PC-9 (cell line): ENCODE measurements at regions not wholly inside any gene's neighbourhood (a gene's known extent, or its start where the extent isn't known, plus 50 kb on each side); places are given as distances from the start of the nearest gene placed in this dataset.

Source experiments
- EZH2 ChIP-seq: fragments of 200-600 bp; sonication (generic); IDR thresholded peaks from 2 replicates; pipeline ENCODE4 v1.8.0; 2017; ENCODE audit warnings: antibody characterized with exemption, low read depth
- TF ChIP-seq, protein P1 (sequence below): fragments of 200-600 bp; sonication (generic); conservative IDR thresholded peaks from 2 replicates; pipeline ENCODE4 v1.6.1; 2017; ENCODE audit warnings: mixed run types, antibody characterized with exemption, mild to moderate bottlenecking, moderate library complexity

DNA sequence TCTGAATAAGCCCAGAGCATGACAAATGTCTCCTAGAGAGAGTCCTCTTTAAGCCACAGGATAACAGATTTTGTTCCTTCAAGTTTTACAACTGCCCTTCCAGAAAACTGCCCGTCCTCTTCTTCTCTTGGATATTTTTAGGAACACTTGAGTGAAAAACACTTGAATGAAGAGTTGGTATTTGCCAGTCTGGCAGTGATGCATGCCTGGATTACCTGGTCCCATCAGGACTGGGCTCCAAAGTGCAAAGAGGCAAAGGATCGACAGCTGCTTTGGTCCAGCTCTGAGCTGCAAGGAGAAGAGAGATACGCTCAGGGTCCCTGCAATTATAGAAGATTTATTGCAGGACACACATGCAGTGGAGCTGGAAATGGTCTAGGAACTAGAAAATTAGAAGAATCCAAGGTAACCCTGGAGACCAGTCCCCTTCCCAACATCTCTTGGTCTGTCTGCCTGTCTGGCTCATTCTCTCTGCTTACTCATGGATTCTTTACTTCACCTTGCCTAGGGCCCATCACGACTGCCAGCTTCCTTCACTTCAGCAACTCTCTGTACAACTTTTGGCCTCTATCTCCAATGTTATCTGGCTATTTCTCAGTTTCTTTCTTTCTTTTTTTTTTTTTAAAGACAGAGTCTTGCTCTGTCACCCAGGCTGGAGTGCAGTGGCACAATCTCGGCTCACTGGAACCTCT lies 112.1 kb upstream of the SIX2 start:
- TF ChIP-seq, protein P1, sequence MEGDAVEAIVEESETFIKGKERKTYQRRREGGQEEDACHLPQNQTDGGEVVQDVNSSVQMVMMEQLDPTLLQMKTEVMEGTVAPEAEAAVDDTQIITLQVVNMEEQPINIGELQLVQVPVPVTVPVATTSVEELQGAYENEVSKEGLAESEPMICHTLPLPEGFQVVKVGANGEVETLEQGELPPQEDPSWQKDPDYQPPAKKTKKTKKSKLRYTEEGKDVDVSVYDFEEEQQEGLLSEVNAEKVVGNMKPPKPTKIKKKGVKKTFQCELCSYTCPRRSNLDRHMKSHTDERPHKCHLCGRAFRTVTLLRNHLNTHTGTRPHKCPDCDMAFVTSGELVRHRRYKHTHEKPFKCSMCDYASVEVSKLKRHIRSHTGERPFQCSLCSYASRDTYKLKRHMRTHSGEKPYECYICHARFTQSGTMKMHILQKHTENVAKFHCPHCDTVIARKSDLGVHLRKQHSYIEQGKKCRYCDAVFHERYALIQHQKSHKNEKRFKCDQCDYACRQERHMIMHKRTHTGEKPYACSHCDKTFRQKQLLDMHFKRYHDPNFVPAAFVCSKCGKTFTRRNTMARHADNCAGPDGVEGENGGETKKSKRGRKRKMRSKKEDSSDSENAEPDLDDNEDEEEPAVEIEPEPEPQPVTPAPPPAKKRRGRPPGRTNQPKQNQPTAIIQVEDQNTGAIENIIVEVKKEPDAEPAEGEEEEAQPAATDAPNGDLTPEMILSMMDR: no peak
- TF ChIP-seq EZH2: no peak
